Heart left ventricle (tissue), 13 donors: ENCODE measurements at regions not wholly inside any gene's neighbourhood (a gene's known extent, or its start where the extent isn't known, plus 50 kb on each side); places are given as distances from the start of the nearest gene placed in this dataset.

Source experiments
- CTCF ChIP-seq, 12 donors: fragments of 200-600 bp; sonication (generic) in 4 of 12; IDR thresholded peaks; one replicate each; pipeline versions ENCODE4 v1.5.0 to v1.8.0; 2018 to 2022; ENCODE audit warnings: antibody characterized with exemption in 12 of 12, mild to moderate bottlenecking in 5 of 12
- POLR2A ChIP-seq, 2 donors: fragments of 450-650 bp; IDR thresholded peaks; one replicate each; pipeline ENCODE4 v1.6.1; 2017; ENCODE audit warnings: antibody characterized with exemption in 2 of 2, mild to moderate bottlenecking in 2 of 2, moderate library complexity in 2 of 2
- donor health status: ischemic (EF 13 %, LVEDD 7.1; RV severe dilation, severe dysfunction).
- donor health status: DM: no; HTN: yes; CAD: no.
- donor health status: DM: no; HTN: no; CAD: no.
- donor health status: ischemic (EF 25% LVEDD 6.9; RV normal size, moderate dysfunction).
- donor health status: ischemic (EF 25% LVEDD 5.7; RV mildly dilated, moderate dysfunction).
- donor health status: ischemic (EF 35%, LVEDD 5.7; RV mildly dilated, moderate dysfunction).
- donor health status: nonischemic (EF 11% LVEDD 7.7; RV severe dilation, severe dysfunction).
- donor health status: DM: yes; HTN: yes; CAD: no.
- donor health status: PGD.
- donor health status: ischemic (EF 29% LVEDD 5.4; RV normal size, mild dysfunction).
- donor health status: nonischemic (EF 23%, LVEDD 6.1; RV moderate dilation, normal function).

- TF ChIP-seq CTCF (IDR thresholded peaks at IDR 0.05), result no peak
- TF ChIP-seq POLR2A (IDR thresholded peaks at IDR 0.05), result no peak
Observed at GRCh38 chrX:134171661-134172587, 65.1 kb upstream of the CCDC160 start.
